DND-41 (cell line): ENCODE measurements at regions not wholly inside any gene's neighbourhood (a gene's known extent, or its start where the extent isn't known, plus 50 kb on each side); places are given as distances from the start of the nearest gene placed in this dataset.

Experiments
- ATAC-seq: fragments of 200-7000 bp; cut with Tn5 transposase; 3 replicates; pipeline ENCODE4 v1.9.1; 2021; ENCODE audit warnings: low read depth; ENCODE audit not compliant: insufficient read depth
- DNase-seq: peaks from one replicate; pipeline ENCODE4 v3.0.0-alpha.2; 2020
- H2AFZ ChIP-seq: 2 replicates; pipeline ENCODE4 v1.6.0; 2012; ENCODE audit warnings: low read depth, low read length
- H3K27ac ChIP-seq: 2 replicates; pipeline ENCODE4 v1.5.1; 2012; ENCODE audit warnings: low read length, inconsistent platforms
- H3K27me3 ChIP-seq: fragments of 200-600 bp; sonication (generic); 2 replicates; pipeline ENCODE4 v1.6.0; 2012; ENCODE audit warnings: low read length, mild to moderate bottlenecking, inconsistent platforms; ENCODE audit not compliant: insufficient read depth, poor library complexity
- H3K36me3 ChIP-seq: 2 replicates; pipeline ENCODE4 v1.5.1; 2012; ENCODE audit warnings: low read length, inconsistent platforms; ENCODE audit not compliant: insufficient read depth
- H3K4me1 ChIP-seq: 2 replicates; pipeline ENCODE4 v1.5.1; 2012; ENCODE audit warnings: mild to moderate bottlenecking, low read length; ENCODE audit not compliant: insufficient read depth
- H3K4me2 ChIP-seq: 2 replicates; pipeline ENCODE4 v1.6.0; 2012; ENCODE audit warnings: mild to moderate bottlenecking, moderate library complexity, low read length, inconsistent platforms; ENCODE audit not compliant: insufficient read depth
- H3K4me3 ChIP-seq, 2 experiments: fragments of 200-600 bp in 1 of 2; shearing (Covaris generic) in 1 of 2; 2 replicates each; pipeline ENCODE4 v1.5.1; 2012 to 2016; ENCODE audit warnings: inconsistent platforms in 2 of 2, low read length in 2 of 2, mild to moderate bottlenecking in 2 of 2, low read depth in 1 of 2, moderate library complexity in 1 of 2
- H3K79me2 ChIP-seq: 2 replicates; pipeline ENCODE4 v1.6.0; 2012; ENCODE audit warnings: low read length, inconsistent platforms; ENCODE audit not compliant: insufficient read depth
- H3K9ac ChIP-seq: 2 replicates; pipeline ENCODE4 v1.6.0; 2012; ENCODE audit warnings: low read depth, mild to moderate bottlenecking, inconsistent platforms, low read length, moderate library complexity
- H3K9me3 ChIP-seq: 2 replicates; pipeline ENCODE4 v1.5.1; 2012; ENCODE audit warnings: low read length, moderate library complexity, mild to moderate bottlenecking, inconsistent platforms; ENCODE audit not compliant: insufficient read depth, severe bottlenecking
- H4K20me1 ChIP-seq: 2 replicates; pipeline ENCODE4 v1.6.0; 2012; ENCODE audit warnings: low read length; ENCODE audit not compliant: insufficient read depth
- CTCF ChIP-seq: IDR thresholded peaks from 2 replicates; pipeline ENCODE4 v1.5.1; 2012; ENCODE audit warnings: borderline replicate concordance, low read length, moderate library complexity, mild to moderate bottlenecking; ENCODE audit not compliant: poor library complexity, severe bottlenecking; ENCODE audit errors: extremely low read depth
- EZH2 ChIP-seq: IDR thresholded peaks from 3 replicates; pipeline ENCODE4 v1.6.1; 2012; ENCODE audit warnings: borderline replicate concordance, low read depth, mild to moderate bottlenecking, moderate library complexity, low read length, inconsistent platforms; ENCODE audit not compliant: severe bottlenecking

GRCh38 chr2:104939570-104940217 is 85.8 kb downstream of the POU3F3 start:
- TF ChIP-seq CTCF (no peak), EZH2 (no peak)
- ATAC-seq (no peak), DNase-seq (no peak)
- Histone ChIP-seq H3K36me3 (no peaks in the 10 kb centered on the region), H3K4me1 (no peaks in the 10 kb centered on the region), H3K79me2 (no peaks in the 10 kb centered on the region), H2AFZ (no peak overlapping the region), H3K4me2 (no peak overlapping the region), H3K4me3 (no peak overlapping the region), H3K9ac (no peak overlapping the region), H3K27ac (no peak overlapping the region), H4K20me1 (no peaks in the 10 kb centered on the region), H3K27me3 (peaks cover 15% of the 10 kb centered on the region), H3K9me3 (no peaks in the 10 kb centered on the region)

GRCh38 chr2:104944495-104944894 is 90.6 kb downstream of the POU3F3 start:
- DNase-seq: no peak

GRCh38 chr2:104945121-104945520 is 91.2 kb downstream of the POU3F3 start:
- no peak for ATAC-seq
- Histone ChIP-seq H3K4me3 (no peak overlapping the region), H3K27me3 (peaks cover 4% of the 10 kb centered on the region), H3K4me1 (no peaks in the 10 kb centered on the region), H3K36me3 (no peaks in the 10 kb centered on the region), H4K20me1 (no peaks in the 10 kb centered on the region), H3K27ac (no peak overlapping the region), H3K9ac (no peak overlapping the region), H2AFZ (no peak overlapping the region), H3K4me2 (no peak overlapping the region), H3K79me2 (no peaks in the 10 kb centered on the region), H3K9me3 (no peaks in the 10 kb centered on the region)
- DNase-seq: no peak
- no peak for TF ChIP-seq EZH2
- no peak for TF ChIP-seq CTCF

More at GRCh38 chr2:104944495-104944894, 90.6 kb downstream of the POU3F3 start:
- no peaks in the 10 kb centered on the region for H3K79me2 ChIP-seq
- no peak for ATAC-seq
- no peaks in the 10 kb centered on the region for H3K4me1 ChIP-seq
- H3K27ac ChIP-seq: no peak overlapping the region
- peak; percentile 26 for TF ChIP-seq CTCF
- TF ChIP-seq EZH2: no peak
- H3K4me2 ChIP-seq: no peak overlapping the region
- H3K9ac ChIP-seq: no peak overlapping the region
- H2AFZ ChIP-seq: no peak overlapping the region
- H3K36me3 ChIP-seq: no peaks in the 10 kb centered on the region
- no peaks in the 10 kb centered on the region for H3K9me3 ChIP-seq
- H3K27me3 ChIP-seq: peaks cover 8% of the 10 kb centered on the region
- no peak overlapping the region for H3K4me3 ChIP-seq
- no peaks in the 10 kb centered on the region for H4K20me1 ChIP-seq
